NCI-H2227 (cell line): ENCODE measurements at regions not wholly inside any gene's neighbourhood (a gene's known extent, or its start where the extent isn't known, plus 50 kb on each side); places are given as distances from the start of the nearest gene placed in this dataset.

Source experiments
- DNase-seq: peaks from one replicate; lab custom pipeline; 2025; ENCODE audit not compliant: unreplicated experiment; lab: John Stamatoyannopoulos, UW

DNA sequence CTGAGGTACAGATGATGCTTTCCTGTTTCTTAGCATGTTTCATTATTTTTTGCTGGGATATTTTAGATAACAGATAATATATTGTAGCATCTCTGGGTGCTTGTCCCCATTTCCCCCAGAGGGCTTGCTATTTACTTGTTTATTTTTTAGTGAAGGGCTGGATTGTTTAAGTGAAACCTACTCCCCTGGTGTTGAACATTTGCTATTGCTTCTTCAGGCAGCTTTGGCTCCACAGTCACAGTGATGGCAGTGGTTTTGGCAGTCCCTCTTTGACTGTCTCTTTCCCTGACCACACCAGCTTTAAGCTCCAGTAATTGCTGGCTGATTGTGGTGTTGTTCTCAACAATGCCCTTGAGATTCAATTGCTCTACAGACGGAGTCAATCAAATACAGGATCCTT, 128.9 kb downstream of the KLF13 start:
- DNase-seq = no peak

DNA sequence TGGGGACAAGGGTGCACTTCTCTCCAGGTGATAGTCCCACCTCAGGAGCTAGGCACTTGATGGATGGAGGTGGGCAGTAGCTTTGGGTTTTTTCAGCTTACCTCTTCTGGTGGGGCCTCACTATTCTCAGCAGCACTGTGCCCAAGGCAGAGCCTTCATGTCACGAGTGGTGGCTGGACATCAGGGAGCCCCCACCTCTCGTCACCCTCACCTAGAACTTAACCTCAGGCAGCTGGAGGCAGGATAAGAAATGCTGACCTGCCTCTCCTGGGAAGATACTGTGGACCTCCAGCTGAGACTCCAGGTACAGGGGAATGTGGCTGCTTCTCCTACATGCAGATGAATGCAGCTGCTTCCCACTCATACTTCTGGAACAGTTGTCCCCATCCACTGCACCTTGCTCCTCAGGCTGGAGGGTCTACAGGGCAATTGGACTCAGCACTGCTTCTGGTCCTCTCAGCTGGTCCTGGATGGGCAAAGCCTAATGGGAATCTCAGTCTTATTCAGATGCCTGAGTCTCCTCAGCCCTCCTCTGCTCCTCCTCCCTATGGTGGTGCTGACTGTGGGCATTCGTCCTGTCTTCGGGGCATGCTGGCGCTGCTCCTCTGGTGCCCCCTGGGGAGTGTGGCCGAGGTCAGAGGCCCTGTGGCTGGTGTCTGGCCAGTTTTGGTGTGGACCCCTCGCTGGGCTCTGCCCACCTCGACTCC, 129.9 kb downstream of the KLF13 start:
- DNase-seq = no peak

DNA sequence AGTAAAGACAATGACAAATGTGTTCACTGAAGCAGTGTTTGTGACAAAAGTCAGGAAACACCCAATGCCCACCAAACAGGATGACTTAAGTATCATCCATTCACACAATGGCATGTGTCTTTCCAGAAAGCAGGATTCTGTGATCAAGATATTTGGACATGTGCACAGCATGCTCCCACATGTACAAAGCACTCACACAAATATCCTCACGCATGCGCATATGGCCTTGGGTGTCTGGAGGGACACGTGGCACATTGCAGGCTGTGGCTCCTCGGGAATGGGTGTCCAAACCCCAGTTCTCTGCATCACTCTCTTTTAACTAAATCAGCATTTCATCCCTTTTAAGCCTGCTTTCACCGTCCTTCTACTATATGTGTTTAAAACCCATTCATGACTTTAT, 130.5 kb downstream of the KLF13 start:
- DNase-seq = no peak

DNA sequence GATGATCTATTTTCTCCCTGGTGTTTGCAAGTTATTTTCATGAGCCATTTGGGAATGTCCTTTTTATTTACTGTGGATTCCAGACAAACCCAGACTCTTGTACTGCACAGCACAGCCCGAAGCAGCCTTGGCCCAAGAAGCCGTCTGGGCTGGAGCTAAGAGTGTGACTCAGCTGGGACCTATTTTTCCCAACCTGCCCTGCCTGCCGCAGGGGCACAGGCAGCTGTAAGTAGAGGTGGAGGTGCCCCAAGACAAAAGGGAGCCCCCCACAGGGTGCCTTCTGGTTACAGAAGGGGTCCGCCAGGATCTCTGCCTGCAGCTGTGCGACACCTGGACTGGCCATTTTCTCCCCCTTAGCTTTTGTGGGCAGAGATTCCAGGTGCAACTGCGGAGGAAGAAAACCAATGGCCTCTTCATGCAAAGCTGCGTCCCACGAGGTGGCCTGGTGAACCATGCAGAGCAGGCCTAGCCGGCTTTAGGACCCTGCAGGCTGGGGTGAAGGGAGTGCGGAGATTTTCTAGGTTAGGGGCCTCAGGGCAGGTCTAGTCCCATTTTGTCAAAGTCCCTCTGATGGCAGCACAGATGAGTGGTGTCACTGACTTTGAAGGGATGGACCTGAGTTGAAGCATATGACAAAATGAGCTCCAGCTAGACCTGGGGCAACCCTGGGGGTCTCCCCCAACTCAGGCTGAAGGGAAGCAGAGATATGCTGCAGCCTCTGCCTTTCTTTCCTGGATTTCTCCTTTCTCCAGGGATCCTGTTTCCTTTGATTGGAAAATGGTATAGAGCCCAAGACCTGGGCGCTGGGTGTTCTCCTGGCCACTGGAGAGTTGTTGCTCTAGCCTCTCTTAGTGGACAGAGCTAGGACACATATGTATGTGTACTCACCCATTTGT, 131.2 kb downstream of the KLF13 start:
- no peak for DNase-seq

DNA sequence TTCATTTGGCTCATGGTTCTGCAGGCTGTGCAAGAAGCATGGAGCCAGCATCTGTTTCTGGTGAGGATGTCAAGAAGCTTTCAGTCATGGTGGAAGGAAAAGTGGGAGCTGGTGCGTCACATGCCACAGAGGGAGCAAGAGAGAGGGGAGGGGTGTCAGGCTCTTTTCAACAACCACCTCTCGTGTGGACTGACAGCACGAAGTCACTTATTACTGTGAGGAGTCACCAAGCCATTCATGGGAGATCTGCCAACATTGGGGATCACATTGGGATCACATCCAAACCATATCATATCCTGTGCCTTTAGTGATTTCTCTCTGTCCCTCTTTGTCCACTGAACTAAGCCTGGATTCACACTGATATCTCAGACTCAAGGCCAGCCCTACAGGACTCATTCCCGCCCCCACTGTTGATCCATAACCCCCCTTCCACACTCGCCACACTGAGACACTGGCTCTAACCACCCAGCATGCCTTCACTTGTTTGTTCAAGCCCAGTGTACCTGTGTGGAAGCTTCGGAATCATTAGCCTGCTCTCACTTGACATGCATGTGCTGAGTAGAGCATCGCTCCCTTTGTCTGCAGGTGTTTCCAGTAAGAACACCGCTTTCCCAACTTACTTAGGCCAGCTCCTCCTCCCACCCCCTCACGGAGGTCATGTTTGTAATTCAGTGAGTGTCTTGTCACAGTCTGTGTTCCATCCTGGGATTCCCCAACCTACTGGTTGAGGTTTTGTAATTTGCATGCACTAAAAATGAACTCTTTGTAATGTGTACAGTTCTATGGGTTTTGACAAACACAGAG, 132.2 kb downstream of the KLF13 start:
- no peak for DNase-seq

DNA sequence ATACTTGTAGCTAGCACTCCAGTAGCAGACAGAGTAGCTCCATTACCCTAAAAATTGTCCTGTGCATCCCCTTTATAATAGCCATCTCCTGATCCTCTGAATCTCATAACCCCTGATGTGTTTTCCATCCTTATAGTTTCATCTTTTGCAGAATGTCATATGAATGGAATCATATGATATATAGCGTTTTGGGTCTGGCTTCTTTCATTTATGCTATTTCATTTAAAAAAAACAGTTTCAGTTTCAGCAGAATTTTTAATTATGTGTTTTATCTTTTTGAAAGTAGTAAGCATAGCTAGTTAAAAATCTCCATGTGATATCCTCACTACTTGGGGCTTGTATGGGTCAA, 132.7 kb downstream of the KLF13 start:
- no peak for DNase-seq

DNA sequence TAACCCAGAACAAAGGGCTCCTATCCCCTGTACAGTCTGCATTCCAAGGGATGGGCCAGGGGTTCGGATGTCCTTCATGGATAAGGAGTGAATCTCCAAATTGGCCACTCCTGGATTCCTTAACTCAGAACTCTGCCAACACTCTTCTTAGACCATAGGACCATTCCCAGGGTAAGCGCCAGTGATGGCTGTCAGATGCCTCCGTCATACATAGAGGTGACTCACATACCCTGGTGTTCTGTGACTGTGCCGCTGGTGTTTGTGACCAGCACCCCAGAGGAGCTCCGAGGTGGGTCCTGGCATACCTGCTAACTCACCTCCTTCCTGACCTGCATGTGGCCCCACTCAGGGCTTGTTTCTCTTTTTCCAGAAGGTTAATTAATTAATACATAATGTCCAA, 134.7 kb downstream of the KLF13 start:
- DNase-seq = no peak

GRCh38 chr15:31461911-31462480, 135.4 kb downstream of the KLF13 start:
- no peak for DNase-seq

DNA sequence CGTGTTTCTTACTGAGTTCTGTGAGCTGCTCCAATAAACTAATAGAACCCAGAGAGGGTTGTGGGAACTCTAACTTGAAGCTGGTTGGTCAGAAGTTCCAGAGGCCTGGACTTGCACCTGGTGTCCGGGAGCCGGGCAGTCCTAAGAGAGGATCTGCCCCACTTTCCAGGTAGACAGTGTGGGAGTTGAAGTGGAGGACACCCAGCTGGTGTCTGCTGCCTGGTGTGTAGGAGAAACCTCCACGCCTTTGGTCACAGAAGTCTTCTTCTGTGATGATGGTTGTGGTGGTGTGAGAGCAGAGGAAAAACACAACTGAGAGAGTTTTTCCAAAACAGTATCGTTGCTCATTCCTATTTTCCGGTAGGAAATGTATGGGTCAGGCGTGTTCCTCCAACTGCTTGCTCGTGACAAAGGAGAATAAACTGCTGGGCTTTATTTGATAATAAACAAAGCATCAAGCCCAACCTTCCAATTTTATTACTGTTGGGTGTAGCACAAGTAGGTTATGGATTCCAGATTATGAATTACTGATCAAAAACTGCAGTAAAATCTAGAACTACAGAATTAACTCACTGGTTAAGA, 137.0 kb downstream of the KLF13 start:
- no peak for DNase-seq

DNA sequence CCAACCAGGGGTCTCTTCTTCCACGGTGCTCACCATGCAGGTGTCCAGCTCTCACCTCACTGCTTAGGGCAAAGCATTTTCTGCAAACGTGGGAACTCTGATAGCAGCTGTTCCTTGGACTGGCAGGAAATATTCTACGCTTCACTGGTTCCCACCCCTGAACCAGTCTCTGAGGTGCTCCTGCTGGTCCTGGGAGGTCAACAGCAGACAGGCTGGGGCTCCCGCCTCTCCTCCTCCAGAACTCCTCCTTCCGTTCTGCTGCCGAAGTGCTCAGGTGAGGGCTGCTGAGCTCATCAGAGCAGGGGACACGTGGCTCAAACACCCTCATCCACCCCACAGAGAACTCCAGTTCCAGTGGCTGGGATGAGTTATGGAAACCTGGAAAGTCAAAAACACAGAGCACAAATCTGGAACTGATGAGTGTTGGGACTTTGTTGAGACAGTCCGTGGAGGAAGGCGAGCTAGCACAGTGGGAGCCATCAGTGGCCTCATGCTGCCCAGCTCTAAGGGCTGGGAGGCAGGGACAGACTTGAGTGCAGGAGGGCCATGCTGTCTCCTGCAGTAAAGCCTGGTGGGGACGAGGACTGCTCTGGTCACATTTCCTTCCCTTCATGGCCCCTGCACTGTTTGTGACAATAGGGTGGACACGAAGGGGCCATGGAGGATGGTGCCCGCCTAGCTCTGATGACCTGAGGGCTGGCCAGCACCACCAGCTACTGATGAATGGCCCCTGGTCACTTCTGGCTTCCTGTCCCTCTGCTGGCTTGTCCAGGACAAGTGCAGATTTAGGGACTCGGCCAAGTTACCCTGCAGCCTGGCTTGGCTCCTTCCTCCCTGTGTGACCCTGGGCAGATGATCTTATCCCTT, 137.8 kb downstream of the KLF13 start:
- no peak for DNase-seq

- no peak for DNase-seq
These were observed 138.7 kb downstream of the KLF13 start for GRCh38 chr15:31465083-31465955.

GRCh38 chr15:31467361-31467760, 140.7 kb downstream of the KLF13 start:
- no peak for DNase-seq

GRCh38 chr15:31468911-31469785, 142.5 kb downstream of the KLF13 start:
- DNase-seq = no peak

- no peak for DNase-seq
These were observed 143.3 kb downstream of the KLF13 start for GRCh38 chr15:31469786-31470525.

DNA sequence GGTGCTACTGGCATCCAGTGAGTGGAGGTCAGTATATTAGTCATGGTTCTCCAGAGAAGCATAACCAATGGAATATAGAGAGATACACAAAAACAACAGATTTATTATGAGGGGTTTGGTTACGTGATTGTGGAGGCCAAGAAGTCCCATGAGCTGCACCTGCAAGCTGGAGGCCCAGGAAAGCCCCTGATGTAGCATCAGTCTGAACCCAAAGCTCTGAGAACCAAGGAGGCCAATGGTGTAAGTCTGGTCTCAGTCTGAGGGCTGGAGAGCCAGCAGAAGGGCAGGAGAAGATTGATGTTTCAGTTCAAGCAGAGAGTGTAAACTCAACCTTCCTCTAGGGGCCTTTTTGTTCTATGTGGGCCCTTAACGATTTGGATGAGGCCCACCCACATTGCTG, 144.1 kb downstream of the KLF13 start:
- DNase-seq = no peak

DNA sequence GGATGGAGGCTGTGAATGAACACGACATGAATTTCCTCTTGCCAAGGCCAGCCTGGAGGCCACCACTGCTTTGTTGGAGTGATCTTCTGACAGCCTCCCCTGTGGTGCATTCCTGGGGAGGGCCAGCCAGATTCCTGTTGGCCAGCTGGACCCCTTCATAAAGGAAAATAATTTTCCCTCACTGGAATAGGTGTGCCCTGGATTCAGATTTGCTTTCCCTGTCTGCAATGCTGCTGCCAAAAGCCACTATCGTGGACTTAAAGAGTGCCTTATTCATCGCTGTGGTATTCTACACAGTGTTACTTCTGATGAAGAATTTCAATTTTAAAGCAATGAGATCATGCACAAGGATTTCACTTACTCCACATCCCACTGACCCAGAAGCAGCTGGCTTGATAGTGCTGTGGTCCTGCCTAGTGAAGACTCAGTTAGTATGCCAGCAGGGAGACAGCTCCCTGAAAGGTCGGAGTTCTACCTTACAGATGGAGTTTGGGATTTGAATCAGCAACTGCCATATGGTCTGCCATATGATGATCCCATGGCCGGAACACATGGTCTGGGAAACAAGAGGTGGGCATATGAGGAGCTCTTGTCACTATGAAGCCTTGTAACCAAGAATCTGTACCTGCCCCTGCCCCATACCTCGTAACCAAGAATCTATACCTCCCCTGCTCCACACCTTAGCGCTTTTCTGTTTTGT, 145.2 kb downstream of the KLF13 start:
- DNase-seq = no peak
